BE2C (cell line): ENCODE measurements at regions not wholly inside any gene's neighbourhood (a gene's known extent, or its start where the extent isn't known, plus 50 kb on each side); places are given as distances from the start of the nearest gene placed in this dataset.

ENCODE experiments used
- DNase-seq: peaks from one replicate; pipeline ENCODE4 v3.0.0-alpha.2; 2020
- H3K27me3 ChIP-seq: fragments of 250-450 bp; sonication (Bioruptor Pico); 2 replicates; pipeline ENCODE4 v1.5.1; 2020; ENCODE audit warnings: mild to moderate bottlenecking
- H3K36me3 ChIP-seq: fragments of 250-450 bp; sonication (Bioruptor Pico); 2 replicates; pipeline ENCODE4 v1.5.1; 2020; ENCODE audit warnings: mild to moderate bottlenecking
- H3K4me1 ChIP-seq: fragments of 250-450 bp; sonication (Bioruptor Pico); 2 replicates; pipeline ENCODE4 v1.5.1; 2020
- H3K4me3 ChIP-seq: 2 replicates; pipeline ENCODE4 v1.5.1; 2011; ENCODE audit warnings: low read depth, low read length
- H3K9me3 ChIP-seq: fragments of 250-450 bp; sonication (Bioruptor Pico); 2 replicates; pipeline ENCODE4 v1.5.1; 2020
- CTCF ChIP-seq: IDR thresholded peaks from 2 replicates; pipeline ENCODE4 v1.5.1; 2012; ENCODE audit warnings: mild to moderate bottlenecking, low read depth, low read length

DNA sequence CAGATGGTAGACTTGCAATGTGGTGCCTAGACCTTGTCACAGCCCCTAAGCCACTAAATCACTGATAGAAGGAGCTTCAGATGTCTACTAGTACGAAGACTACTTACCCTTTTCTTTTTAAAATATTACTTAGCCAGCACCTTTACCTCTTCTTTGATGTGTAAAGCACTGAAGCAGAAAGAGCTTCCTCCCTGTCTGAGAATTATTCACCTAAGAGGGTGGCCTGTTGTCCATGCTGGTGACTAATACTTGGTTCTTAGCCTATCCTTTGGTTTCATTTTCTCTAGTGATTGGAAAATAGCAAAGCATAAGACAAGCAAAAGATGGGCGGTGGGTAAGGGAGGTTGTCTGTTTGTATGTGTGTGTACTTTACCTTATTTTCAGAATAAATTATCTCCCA, 794.6 kb downstream of the TFAP2A start:
- no peak overlapping the region for H3K4me3 ChIP-seq
- no peaks in the 10 kb centered on the region for H3K27me3 ChIP-seq
- DNase-seq = no peak

GRCh38 chr6:9614778-9615177, 800.1 kb downstream of the TFAP2A start:
- Histone ChIP-seq H3K9me3 (no peaks in the 10 kb centered on the region), H3K4me1 (no peaks in the 10 kb centered on the region), H3K4me3 (no peak overlapping the region), H3K36me3 (no peaks in the 10 kb centered on the region), H3K27me3 (no peaks in the 10 kb centered on the region)
- DNase-seq = no peak
- no peak for TF ChIP-seq CTCF

More for the DNA sequence above, 794.6 kb downstream of the TFAP2A start:
- no peaks in the 10 kb centered on the region for H3K9me3 ChIP-seq
- TF ChIP-seq CTCF = no peak
- H3K4me1 ChIP-seq = no peaks in the 10 kb centered on the region
- no peaks in the 10 kb centered on the region for H3K36me3 ChIP-seq

- H3K4me1 ChIP-seq = no peaks in the 10 kb centered on the region
- no peaks in the 10 kb centered on the region for H3K36me3 ChIP-seq
- no peaks in the 10 kb centered on the region for H3K27me3 ChIP-seq
- no peak for DNase-seq
- no peak overlapping the region for H3K4me3 ChIP-seq
- no peak for TF ChIP-seq CTCF
- H3K9me3 ChIP-seq = no peaks in the 10 kb centered on the region
Measured at GRCh38 chr6:9612489-9612888, 802.4 kb downstream of the TFAP2A start.

DNA sequence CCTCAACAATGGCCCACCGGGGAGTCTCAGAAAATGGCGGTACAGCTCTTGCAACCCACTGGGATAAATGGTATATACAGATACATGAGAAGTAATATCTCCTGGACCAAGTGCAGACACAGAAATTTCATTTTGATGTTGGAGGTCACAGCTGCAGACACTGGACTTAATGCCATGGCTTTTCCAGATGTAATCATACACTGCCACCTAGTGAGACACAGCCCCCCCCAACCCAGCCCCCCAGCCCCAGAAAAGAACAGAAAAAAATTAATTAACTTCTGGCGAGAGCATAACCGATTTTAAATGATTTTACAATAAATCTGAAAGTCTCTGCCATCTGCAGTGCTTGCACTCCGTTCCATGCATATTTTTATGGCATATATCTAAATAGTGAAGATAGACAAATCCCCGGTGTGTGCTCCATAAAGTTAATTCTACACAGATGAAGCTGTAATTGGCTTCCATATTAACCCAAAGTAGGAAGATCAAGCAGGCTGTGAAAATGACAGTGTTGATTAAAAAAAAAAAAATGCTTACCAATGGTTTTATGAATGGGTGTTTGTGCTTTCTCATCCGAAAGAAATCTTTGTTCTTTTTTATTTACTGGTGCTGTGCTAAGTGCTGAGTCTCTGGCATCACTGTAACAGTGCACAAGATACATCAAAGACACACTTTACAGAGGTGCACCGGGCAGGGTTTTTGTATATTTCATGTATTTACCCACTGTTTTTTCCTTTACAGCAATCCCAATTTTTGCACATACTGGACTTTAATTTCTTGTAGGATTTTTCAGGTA, 804.1 kb downstream of the TFAP2A start:
- TF ChIP-seq CTCF = no peak
- Histone ChIP-seq H3K4me1 (no peaks in the 10 kb centered on the region), H3K27me3 (no peaks in the 10 kb centered on the region), H3K9me3 (no peaks in the 10 kb centered on the region), H3K4me3 (no peak overlapping the region), H3K36me3 (no peaks in the 10 kb centered on the region)
- no peak for DNase-seq

DNA sequence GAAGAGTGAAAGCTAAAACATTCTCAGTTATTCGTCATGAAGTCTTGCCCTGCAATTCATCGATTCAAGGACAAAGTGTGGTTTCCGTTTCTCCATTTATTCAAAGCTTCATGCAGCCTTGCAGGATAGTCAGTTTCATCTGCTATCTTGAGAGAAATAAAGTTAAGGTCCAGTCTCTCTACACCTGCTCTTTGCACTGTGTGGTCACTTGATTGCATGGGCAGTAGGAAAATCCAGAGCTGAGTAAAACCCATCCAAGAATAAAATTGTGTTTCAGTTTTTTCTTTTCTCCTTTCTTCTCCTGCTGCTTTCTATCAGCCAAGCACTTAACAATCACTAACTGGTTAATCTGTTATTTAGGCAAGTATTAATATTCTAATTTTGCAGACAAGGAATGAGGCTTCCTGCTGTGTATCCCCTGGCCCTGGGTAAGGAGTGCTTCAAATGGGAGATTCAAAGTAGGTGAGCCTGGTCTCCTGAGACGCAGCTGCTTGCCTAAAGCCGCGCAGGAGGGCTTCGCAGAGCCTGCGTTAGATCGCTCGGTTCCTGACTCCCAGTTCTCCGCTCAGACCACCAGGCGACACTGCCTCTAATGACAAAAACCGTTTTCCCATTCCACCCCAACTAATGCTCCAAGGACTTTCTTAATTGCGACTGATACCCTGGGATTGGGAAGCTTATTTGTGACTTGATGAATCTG, 808.3 kb downstream of the TFAP2A start:
- H3K4me3 ChIP-seq = no peak overlapping the region
- no peaks in the 10 kb centered on the region for H3K36me3 ChIP-seq
- no peaks in the 10 kb centered on the region for H3K27me3 ChIP-seq
- no peaks in the 10 kb centered on the region for H3K9me3 ChIP-seq
- H3K4me1 ChIP-seq = no peaks in the 10 kb centered on the region
- DNase-seq = no peak
- TF ChIP-seq CTCF = no peak

DNA sequence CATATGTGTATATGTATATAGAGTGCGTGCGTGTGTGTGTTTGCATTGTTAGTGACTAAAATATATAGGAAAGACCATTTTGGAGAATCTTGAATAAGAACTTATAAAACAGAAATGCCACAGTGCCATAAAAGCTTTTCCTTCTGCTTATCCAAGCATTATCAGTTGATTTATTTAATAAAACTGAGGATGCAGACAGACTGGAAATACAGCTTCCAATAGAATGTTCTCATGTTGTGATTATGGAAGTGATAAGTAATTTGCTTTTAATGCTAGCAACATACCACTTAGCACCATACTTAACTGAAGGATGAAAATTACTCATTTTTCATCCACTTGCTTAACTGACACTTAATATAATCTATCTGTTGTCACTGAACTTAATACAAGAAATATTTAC, 820.1 kb downstream of the TFAP2A start:
- no peak for TF ChIP-seq CTCF
- Histone ChIP-seq H3K27me3 (no peaks in the 10 kb centered on the region), H3K4me3 (no peak overlapping the region), H3K36me3 (no peaks in the 10 kb centered on the region), H3K9me3 (no peaks in the 10 kb centered on the region), H3K4me1 (no peaks in the 10 kb centered on the region)
- no peak for DNase-seq
